Stomach (tissue), 4 donors: ENCODE measurements at regions not wholly inside any gene's neighbourhood (a gene's known extent, or its start where the extent isn't known, plus 50 kb on each side); places are given as distances from the start of the nearest gene placed in this dataset.
"Not testable (repeated sequence)": the region's sequence is repeated elsewhere in the genome, so short reads cannot be mapped to it uniquely, and the experiment has no call there.

Source experiments
- CTCF ChIP-seq, 7 experiments: fragments of 450-650 bp in 4 of 7; fragments of 200-600 bp in 3 of 7; sonication (generic) in 3 of 7; IDR thresholded peaks; one replicate each; pipeline ENCODE4 v1.5.1; 2016 to 2019; ENCODE audit warnings: antibody characterized with exemption in 7 of 7, control low read depth in 2 of 7, mild to moderate bottlenecking in 1 of 7
- EP300 ChIP-seq: sonication (generic); formaldehyde crosslinking; IDR thresholded peaks from one replicate; pipeline ENCODE4 v1.6.1; 2017; ENCODE audit warnings: antibody characterized with exemption
- POLR2A ChIP-seq, 4 donors: fragments of 450-650 bp; IDR thresholded peaks; one replicate each; pipeline ENCODE4 v1.6.1; 2016; ENCODE audit warnings: antibody characterized with exemption in 4 of 4, control low read depth in 2 of 4, mild to moderate bottlenecking in 1 of 4, moderate library complexity in 1 of 4

- TF ChIP-seq POLR2A (IDR thresholded peaks at IDR 0.05); EP300; CTCF (IDR thresholded peaks at IDR 0.05): not testable (repeated sequence)
Measured at GRCh38 chr4:10775132-10775531, 90.6 kb upstream of the CLNK start.
